Left lung (tissue), 4 donors: ENCODE measurements at regions not wholly inside any gene's neighbourhood (a gene's known extent, or its start where the extent isn't known, plus 50 kb on each side); places are given as distances from the start of the nearest gene placed in this dataset.

Experiments used
- ATAC-seq: fragments of 200-7000 bp; cut with Tn5 transposase; one replicate; pipeline ENCODE4 v1.9.1; 2020; ENCODE audit warnings: moderate library complexity
- DNase-seq, 4 donors: peaks; one replicate each; pipeline ENCODE4 v3.0.0-alpha.2; 2013 to 2020
- H3K27ac ChIP-seq, 2 donors: fragments of 200-600 bp; sonication (generic) in 1 of 2; one replicate each; pipeline versions ENCODE4 v1.5.0 to v1.8.0; 2020 to 2021
- H3K27me3 ChIP-seq, 2 donors: fragments of 200-600 bp; sonication (generic) in 1 of 2; one replicate each; pipeline versions ENCODE4 v1.5.0 to v1.8.0; 2020 to 2021
- H3K36me3 ChIP-seq, 2 donors: fragments of 200-600 bp; sonication (generic) in 1 of 2; one replicate each; pipeline versions ENCODE4 v1.5.0 to v1.8.0; 2020 to 2021
- H3K4me1 ChIP-seq, 2 donors: fragments of 200-600 bp; one replicate each; pipeline ENCODE4 v1.8.0; 2021
- H3K4me3 ChIP-seq, 2 donors: fragments of 200-600 bp; sonication (generic) in 1 of 2; one replicate each; pipeline versions ENCODE4 v1.5.0 to v1.8.0; 2020 to 2021; ENCODE audit warnings: mild to moderate bottlenecking in 1 of 2
- H3K9me3 ChIP-seq, 2 donors: fragments of 200-600 bp; sonication (generic) in 1 of 2; one replicate each; pipeline versions ENCODE4 v1.5.0 to v1.8.0; 2020 to 2021
- CTCF ChIP-seq, 2 donors: fragments of 200-600 bp; sonication (generic) in 1 of 2; IDR thresholded peaks; one replicate each; pipeline versions ENCODE4 v1.5.0 to v1.8.0; 2021; ENCODE audit warnings: antibody characterized with exemption in 2 of 2
- intact Hi-C, 2 donors: fragments of 100-400 bp; cut with DNase I; formaldehyde crosslinking; loops; one replicate each; pipeline versions ENCODE4 v1.11.2 to v1.14.2; 2022
- donor health status: DM: no; HTN: yes; CAD: no.
- donor health status: DM: no; HTN: no; CAD: no.

GRCh38 chrX:57977992-57978391 is 67.7 kb upstream of the ZXDA start:
- H3K27me3 ChIP-seq, result no peaks in the 10 kb centered on the region
- no peak overlapping the region for H3K4me3 ChIP-seq
- H3K9me3 ChIP-seq, result no peaks in the 10 kb centered on the region
- TF ChIP-seq CTCF (IDR thresholded peaks at IDR 0.05), result no peak
- no peaks in the 10 kb centered on the region for H3K36me3 ChIP-seq
- no peak overlapping the region for H3K27ac ChIP-seq
- DNase-seq (no peak), ATAC-seq (no peak)
- intact Hi-C loops, result no loop called here
- no peaks in the 10 kb centered on the region for H3K4me1 ChIP-seq

GRCh38 chrX:57964975-57965374 is 54.7 kb upstream of the ZXDA start:
- Histone ChIP-seq H3K4me1 (no peaks in the 10 kb centered on the region), H3K27me3 (no peaks in the 10 kb centered on the region), H3K36me3 (no peaks in the 10 kb centered on the region), H3K27ac (no peak overlapping the region), H3K4me3 (no peak overlapping the region), H3K9me3 (peaks cover 0 to 12% of the 10 kb centered on the region in 2 donors)
- TF ChIP-seq CTCF (IDR thresholded peaks at IDR 0.05), result no peak
- intact Hi-C loops, result no loop called here
- DNase-seq (no peak), ATAC-seq (no peak)
